ENCODE measurements at regions not wholly inside any gene's neighbourhood (a gene's known extent, or its start where the extent isn't known, plus 50 kb on each side); places are given as distances from the start of the nearest gene placed in this dataset.

DNA sequence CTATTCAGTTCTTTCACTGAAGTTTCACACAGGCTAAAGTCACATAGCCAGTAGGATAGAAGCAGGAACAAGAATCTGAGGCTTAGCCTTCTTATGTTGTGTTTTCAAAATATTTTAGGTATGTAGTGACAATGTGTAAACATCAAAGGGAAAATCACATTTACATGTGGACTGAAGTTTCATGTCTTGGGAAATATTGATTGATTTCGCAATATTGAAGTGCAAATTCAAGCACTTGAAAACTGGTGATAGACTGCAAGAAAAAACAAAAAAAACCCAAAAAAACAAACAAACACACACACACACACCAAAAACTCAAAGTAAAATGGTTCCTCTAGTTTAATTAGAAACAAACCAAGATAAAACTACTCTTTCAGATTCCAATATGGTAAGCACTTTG, 773.3 kb downstream of the PDCD6IP start:
- no peak overlapping the region for H3K4me3 ChIP-seq (ENCODE audit: low read depth, low read length)
- H3K27me3 ChIP-seq (ENCODE audit: control insufficient read depth, insufficient read depth, low read length) = no peaks in the 10 kb centered on the region
- DNase-seq (ENCODE audit: low read depth) = no peak
- no peaks in the 10 kb centered on the region for H3K36me3 ChIP-seq (ENCODE audit: control insufficient read depth, insufficient read depth, low read length)
- POLR2A ChIA-PET = no interaction called here
- no peak for TF ChIP-seq CTCF (IDR thresholded peaks at IDR 0.05; ENCODE audit: insufficient read depth, low read depth, low read length)
- CTCF ChIA-PET = no interaction called here

- Histone ChIP-seq H3K4me3 (ENCODE audit: low read depth, low read length) (no peak overlapping the region), H3K36me3 (ENCODE audit: control insufficient read depth, insufficient read depth, low read length) (no peaks in the 10 kb centered on the region), H3K27me3 (ENCODE audit: control insufficient read depth, insufficient read depth, low read length) (no peaks in the 10 kb centered on the region)
- TF ChIP-seq CTCF (IDR thresholded peaks at IDR 0.05; ENCODE audit: insufficient read depth, low read depth, low read length) = no peak
- POLR2A ChIA-PET = no interaction called here
- no peak for DNase-seq (ENCODE audit: low read depth)
- CTCF ChIA-PET = no interaction called here
These were observed 777.3 kb downstream of the PDCD6IP start for GRCh38 chr3:34575776-34576175.

DNA sequence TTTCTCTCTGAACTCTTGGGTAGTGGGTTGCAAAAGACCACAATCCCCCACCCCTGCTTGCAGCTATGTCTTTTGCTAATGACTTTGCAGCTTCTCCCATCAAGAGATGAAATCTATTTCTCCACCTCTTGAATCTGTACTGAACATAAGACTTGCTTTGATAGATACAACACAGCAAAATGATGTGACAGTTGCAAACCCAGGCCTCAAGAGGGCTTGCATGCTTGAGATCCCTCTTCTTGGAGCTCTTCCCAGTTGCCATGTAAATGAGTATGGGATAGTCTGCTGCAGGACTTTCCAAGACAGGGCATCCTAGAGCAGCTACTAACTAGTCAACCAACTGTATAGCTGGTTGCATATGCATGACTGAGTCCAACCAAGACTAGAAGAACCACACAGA, 783.6 kb downstream of the PDCD6IP start:
- POLR2A ChIA-PET = no interaction called here
- TF ChIP-seq CTCF (IDR thresholded peaks at IDR 0.05; ENCODE audit: insufficient read depth, low read depth, low read length) = no peak
- Histone ChIP-seq H3K4me3 (ENCODE audit: low read depth, low read length) (no peak overlapping the region), H3K27me3 (ENCODE audit: control insufficient read depth, insufficient read depth, low read length) (no peaks in the 10 kb centered on the region), H3K36me3 (ENCODE audit: control insufficient read depth, insufficient read depth, low read length) (no peaks in the 10 kb centered on the region)
- CTCF ChIA-PET = no interaction called here
- DNase-seq (ENCODE audit: low read depth) = no peak

DNA sequence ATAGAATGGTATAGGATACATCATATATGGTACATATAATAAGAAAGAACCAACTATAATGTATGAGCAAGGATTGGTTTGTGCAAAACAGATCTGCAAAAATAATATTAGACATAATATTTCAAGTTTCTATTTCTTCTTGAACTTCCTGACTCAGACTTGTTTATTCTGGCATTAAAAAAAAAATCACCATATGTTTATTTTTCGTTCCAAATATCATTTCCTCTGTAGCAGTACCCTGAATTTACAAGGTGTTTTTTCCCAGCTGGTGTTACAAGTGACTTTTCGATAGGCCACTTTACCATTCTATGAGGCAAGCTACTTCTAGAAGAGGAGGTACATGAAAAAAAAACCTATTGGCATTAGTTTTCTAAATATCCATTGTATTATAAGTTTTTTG, 785.0 kb downstream of the PDCD6IP start:
- CTCF ChIA-PET = no interaction called here
- no peak for DNase-seq (ENCODE audit: low read depth)
- POLR2A ChIA-PET = no interaction called here
- no peaks in the 10 kb centered on the region for H3K36me3 ChIP-seq (ENCODE audit: control insufficient read depth, insufficient read depth, low read length)
- TF ChIP-seq CTCF (IDR thresholded peaks at IDR 0.05; ENCODE audit: insufficient read depth, low read depth, low read length) = no peak
- H3K27me3 ChIP-seq (ENCODE audit: control insufficient read depth, insufficient read depth, low read length) = no peaks in the 10 kb centered on the region
- H3K4me3 ChIP-seq (ENCODE audit: low read depth, low read length) = no peak overlapping the region

- Histone ChIP-seq H3K4me3 (ENCODE audit: low read depth, low read length) (no peak overlapping the region), H3K27me3 (ENCODE audit: control insufficient read depth, insufficient read depth, low read length) (no peaks in the 10 kb centered on the region), H3K36me3 (ENCODE audit: control insufficient read depth, insufficient read depth, low read length) (no peaks in the 10 kb centered on the region)
- no peak for TF ChIP-seq CTCF (IDR thresholded peaks at IDR 0.05; ENCODE audit: insufficient read depth, low read depth, low read length)
- CTCF ChIA-PET = interaction anchor here (0.6 kb wide), 1 partner anchor 73 kb away, joined by 4 read pairs; no protein-coding TSS in a partner anchor
- no peak for DNase-seq (ENCODE audit: low read depth)
- POLR2A ChIA-PET = no interaction called here
These were observed 786.5 kb downstream of the PDCD6IP start for GRCh38 chr3:34584971-34585370.

Measured in BJ (cell line).